ENCODE measurements at regions not wholly inside any gene's neighbourhood (a gene's known extent, or its start where the extent isn't known, plus 50 kb on each side); places are given as distances from the start of the nearest gene placed in this dataset.
"Not testable (repeated sequence)": the region's sequence is repeated elsewhere in the genome, so short reads cannot be mapped to it uniquely, and the experiment has no call there.

DNA sequence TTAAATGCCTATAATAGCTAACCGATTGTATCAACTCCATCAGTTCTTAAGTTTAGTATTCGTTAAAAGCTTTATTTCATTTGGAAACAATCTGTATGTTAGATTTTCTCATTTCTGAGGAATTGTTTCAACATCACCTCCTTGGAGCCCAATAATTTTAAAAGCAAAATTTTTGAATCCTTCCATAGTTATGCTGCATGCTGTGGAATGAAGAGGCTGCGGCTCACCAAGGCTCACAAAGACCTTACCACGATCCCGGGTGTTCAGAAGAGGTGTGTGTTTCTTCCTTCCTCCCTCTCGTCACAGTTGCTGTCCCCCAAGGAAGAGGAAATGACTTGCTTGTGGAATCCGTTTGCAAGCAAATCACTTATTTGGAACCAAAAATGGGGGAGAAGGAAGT, 143.8 kb downstream of the FGF1 start:
- no peak for DNase-seq (ENCODE audit: low read depth)

DNA sequence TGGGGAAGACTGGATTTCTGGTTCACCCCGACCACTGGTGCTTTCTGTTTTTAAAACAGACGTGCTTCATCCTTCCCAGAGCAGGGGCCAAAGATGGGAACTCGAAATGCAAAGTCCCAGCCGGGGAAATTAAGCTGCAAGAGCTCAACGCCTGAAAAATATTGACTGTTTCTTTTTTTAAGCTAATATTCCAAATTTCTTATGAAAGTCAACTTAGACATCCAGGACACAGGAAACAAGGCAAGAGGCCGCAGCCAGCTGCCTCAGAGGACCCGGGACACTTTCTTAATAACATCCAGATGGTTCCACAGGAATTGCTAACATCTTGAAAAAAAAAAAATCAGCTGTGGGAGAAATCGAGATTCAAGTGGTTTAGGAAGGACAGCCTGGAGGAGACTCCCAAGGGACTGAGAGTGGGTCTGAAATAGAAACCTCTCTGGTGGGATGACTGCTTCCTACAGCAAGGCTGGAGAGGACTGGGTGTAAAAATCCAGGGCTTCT, 144.9 kb downstream of the FGF1 start:
- no peak for DNase-seq (ENCODE audit: low read depth)

DNA sequence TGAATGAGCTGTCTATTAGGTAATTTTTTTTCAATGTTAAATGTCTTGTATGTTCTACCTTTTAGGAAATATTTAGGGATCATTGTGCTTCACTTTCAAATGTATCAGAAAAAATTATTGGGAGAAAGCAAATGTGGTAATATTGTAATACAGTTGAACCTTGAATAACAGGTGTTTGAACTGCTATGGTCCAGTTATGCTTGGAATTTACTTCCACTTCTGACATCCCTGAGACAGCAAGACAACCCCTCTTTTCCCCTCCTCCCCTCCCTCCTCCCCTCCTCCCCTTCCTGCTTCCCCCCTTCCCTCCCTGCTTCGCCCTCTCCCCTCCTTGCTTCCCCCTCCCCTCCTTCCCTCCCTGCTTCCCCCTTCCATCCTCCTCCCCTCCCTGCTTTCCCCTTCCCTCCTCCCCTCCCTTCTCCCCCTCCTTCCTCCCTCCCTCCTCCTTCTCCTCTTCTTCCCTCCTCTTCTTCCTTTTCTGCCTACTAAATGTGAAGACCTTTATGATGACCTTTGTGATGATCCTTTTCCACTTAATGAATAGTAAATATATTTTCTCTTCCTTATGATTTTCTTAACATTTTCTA, 146.6 kb downstream of the FGF1 start:
- DNase-seq (ENCODE audit: low read depth) = no peak

DNA sequence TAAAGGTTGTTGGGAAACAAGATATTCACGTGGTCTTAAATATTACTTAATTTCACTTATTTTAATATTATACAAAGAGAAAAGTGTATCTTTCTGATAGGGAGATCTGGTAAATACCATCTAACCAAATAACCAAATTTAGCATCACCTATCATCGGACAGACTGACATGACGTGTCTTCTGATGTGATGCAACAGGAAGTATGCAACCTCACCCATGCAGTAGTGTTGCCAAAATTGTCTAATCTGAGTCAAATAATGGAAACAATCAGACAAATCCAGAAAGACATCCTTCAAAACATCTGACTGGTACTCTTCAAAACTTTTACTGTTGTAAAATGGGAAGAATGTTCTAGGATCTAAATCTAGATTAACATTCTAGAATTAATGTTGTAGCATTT, 148.0 kb downstream of the FGF1 start:
- no peak for DNase-seq (ENCODE audit: low read depth)

DNA sequence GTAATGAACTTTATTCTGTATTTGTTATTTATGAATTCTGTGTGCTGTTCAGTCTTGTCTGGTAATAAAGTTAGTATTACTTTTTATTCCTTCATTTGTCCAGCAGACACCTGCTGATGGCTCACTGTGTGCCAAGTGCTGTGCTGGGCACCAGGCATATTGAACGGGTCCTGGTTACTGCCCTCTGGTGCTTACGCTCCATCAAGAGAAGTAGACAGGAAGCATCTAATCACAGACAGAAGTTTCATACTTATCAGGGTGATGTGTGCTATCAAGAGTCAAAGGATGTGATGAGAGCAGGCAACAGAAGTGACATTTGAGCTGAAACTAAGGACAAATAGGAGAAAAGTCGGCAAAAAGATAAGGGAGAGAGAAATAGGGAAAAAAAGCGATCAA, 153.1 kb downstream of the FGF1 start:
- no peak for DNase-seq (ENCODE audit: low read depth)

DNA sequence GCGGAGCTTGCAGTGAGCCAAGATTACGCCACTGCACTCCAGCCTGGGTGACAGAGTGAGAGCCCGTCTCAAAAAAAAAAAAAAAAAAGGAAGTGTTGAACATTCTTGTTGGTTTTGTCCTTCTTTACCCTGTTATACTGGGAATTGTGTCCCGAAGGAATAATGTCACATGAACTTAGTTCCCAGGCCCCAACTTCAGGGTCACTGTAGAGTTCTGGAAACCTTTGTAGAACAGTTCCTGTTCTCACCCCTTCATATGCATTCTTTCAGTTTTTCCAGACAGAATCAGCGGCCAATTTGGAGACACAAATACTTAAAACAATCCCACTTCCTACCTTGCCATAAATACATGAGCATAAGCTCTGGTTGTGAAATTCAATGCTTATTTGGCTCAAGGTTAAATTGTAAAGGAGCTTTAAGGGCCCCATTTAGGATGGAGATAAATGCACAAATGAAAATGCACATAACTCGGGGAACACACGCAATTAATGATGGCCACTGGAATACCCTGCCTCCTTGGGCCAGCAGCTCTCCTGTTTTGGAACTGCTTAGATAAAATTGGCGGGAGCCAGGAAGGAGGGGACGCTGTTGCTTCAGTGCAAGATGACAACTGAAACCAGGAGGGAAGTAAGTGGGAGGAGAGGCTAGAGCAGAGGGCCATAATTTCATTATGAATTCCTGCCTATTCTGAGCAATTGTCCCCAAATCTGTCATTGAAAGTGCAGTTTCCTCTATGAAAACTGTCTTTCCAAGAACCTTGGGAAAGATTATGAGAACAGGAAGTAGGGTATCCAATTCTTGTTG, 153.7 kb downstream of the FGF1 start:
- no peak for DNase-seq (ENCODE audit: low read depth)

DNA sequence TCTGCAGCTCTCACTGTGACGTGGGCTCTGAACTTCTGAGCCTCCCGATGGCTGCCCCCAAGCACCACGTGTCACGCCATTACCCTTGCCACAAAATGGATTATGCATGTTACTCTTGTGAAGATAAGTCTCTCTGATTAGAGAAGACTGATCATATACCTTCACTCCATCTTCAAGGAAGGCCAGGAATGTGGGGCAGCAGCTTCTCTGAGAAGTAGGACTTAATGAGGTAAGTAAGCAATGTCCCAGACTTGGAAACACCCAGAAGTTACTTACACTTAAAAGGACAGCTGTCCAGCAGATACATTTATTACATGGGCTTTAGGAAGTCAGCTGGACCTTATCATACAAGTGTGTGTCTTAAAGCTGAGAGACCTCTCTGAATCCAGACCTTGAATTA, 155.0 kb downstream of the FGF1 start:
- no peak for DNase-seq (ENCODE audit: low read depth)

DNA sequence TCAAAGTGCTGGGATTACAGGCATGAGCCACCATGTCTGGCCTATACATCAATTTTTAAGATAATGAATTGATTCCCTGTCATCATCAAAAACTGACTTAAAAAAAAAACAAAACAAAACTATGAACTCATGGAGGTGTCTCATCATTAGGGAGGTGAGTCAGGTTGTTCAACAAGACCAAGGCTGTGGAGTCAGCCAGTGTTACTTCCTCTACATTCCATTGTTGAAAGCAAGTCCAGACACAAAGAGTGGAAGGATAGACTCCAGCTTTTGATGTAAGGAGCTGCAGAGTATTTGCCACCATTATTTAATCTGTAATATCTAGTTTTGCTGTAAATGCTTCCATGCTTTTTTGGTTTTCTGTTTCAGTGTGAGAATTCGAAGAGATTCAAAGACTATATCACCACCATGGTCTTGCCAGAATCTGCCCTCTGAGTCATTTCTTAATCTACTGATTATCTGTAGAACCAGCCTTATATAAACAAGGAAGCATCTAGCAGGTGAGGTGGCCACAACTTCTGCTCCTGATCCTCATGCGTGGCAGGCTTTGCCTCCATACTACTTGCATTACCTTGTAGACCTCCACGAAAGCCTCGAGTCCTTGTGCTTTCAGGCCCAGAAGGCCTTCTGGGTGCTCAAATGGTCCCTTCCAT, 156.1 kb downstream of the FGF1 start:
- DNase-seq (ENCODE audit: low read depth) = no peak

DNA sequence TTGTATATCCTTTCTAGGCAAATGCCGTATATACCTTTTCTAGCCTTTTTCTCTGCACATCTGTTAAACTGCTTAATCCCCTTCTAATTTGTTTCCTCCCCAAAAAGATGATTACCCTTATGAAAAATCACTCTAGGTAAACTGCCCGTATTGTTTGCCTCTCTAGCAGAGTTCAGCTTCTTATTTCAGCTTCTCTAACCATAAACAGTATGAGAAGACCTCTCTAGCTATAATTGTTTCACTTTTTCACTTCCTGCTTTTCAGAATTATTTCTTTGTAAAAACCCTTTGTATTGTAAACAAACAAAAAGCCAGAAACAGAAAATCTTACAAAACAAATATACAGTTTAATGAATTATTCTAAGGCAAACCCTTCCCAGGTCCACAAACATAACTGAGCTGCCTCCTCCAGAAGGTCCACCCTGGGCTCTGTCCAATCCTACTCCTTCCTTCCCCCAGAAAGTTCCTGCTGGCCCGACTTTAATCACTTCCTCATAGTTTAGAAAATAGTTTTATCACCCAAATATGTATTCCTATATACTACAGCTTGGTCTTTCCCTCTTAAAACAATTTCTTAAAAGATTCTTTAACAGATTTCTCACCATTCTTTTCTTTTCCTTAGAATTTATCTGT, 158.1 kb downstream of the FGF1 start:
- no peak for DNase-seq (ENCODE audit: low read depth)

DNA sequence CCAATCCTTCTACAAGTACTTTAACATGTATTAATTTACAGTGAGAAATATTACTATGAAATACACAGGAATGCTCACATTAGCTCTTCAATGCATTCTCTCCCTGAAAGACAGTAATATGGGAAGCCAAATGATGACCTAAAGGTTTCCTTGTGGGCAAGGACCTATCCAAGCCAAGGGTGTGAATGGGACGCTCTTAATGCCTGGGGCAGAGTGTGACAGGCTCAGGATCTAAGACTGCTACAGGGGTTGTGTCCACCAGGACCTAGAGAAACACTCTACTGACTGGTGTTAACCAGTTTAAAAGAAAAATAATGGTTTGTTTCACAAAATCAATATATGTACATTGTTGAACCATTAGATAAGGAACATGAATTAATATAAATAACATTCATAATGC, 158.7 kb downstream of the FGF1 start:
- DNase-seq (ENCODE audit: low read depth) = no peak

DNA sequence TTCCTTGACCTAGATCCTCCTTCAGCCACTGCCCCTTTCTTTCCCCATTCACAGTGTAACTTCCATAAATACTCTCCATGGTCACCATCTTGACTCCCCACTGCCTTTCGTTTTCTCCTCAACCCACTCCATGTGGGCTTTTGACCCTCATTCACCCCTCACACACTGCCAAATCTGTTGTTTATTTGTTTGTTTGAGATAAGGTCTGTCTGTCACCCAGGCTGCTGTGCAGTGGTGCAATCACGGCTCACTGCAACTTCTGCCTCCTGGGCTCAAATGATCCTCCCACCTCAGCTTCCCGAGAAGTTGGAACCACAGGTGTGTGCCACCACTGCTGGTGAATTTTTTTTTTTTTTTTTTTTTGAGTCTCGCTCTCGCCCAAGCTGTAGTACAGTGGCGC, 162.9 kb downstream of the FGF1 start:
- no peak for DNase-seq (ENCODE audit: low read depth)

DNA sequence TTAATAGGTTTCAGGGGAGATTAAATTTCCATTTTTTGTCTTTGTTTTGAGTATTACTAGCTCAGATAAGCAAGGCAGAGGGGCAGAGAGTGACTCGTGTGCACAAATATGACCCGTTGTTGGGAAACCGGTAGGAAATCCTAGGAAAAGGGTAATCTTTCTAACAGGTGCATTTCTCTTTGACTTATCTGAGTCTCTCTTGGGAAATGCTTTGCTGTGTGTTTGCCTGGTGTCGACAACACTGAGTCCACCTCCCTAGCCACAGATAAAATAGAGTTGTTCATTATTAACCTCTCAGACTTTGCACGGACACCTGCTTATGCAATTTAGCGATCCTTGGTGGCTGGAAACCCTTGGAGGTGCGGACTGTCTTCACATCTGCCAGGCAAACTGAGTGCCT, 164.2 kb downstream of the FGF1 start:
- no peak for DNase-seq (ENCODE audit: low read depth)

DNA sequence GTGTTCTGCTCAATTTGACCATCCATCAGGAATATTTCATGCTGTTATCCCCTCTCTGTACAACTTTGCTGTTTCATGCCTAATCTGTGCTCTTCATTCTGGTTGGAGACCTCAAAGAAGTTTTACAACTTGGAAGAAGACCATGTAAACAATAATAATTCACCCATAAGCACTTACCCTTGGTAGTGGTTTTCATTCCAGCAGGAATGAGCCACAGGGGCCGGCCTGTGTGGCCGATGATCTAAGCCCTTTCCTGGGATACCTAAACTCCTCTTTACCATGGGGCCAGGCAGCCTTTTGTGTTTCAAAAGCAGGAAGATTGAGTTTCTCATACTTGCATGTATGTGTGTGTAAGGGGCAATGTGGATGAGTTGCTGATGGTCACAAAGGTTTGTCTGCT, 165.0 kb downstream of the FGF1 start:
- no peak for DNase-seq (ENCODE audit: low read depth)

DNA sequence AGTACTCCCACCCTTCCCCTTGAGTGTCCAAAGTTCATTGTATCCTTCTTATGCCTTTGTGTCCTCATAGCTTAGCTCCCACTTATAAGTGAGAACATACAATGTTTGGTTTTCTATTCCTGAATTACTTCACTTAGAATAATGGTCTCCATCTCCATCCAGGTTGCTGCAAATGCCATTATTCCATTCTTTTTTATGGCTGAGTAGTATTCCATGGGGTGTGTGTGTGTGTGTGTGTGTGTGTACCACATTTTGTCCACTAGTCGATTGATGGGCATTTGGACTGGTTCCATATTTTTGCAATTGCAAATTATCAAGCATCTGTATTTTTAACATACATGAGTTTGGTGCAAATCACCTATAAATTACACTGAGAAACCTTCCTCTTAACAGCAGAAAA, 166.0 kb downstream of the FGF1 start:
- DNase-seq (ENCODE audit: low read depth) = not testable (repeated sequence)

DNA sequence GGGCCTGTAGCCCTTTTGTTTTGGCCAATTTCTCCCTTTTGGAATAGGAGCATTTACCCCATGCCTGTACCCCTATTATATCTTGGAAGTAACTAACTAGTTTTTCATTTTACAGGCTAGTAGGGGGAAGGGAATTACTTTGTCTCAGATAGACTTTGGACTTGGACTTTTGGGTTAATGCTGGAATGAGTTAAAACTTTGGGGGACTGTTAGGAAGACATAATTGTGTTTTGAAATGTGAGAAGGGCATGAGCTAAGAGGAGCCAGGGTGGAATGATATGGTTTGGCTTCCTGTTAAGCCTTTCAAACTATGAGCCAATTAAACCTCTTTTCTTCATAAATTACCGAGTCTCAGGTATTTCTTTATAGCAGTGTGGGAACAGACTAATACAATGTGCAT, 168.1 kb downstream of the FGF1 start:
- no peak for DNase-seq (ENCODE audit: low read depth)

DNA sequence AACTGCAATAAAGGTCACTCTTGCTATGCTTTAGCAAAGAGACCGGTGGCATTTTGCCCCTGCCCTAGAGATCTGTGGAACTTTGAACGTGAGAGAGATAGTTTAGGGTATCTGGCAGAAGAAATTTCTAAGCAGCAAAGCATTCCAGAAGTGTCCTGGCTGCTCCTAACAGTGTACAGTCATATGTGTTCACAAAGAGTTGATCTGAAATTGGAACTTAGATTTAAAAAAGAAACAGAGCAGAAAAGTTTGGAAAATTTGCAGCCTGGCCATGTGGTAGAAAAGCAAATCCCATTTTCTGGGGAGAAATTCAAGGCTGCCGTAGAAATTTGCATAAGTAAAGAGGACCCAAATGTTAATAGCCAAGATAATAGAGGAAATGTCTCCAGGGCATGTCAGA, 169.2 kb downstream of the FGF1 start:
- DNase-seq (ENCODE audit: low read depth) = no peak

DNA sequence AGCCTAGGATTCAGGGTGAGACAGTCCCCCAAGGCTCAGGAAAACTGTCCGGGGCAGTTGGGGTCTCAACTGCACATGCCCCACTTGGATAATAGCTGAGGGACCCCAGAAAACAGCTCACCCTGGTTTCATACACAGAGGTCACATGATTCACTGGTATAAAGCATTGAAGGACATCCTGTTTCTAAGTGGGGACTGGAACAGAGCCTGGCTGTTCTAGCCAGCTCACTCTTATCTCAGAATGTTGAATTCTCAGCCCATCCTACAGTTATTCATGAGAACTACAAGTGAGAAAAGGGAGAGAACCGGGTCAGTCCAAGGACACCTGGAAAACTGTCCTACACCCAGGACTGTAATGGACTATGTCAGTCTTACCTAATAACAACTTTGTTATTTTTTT, 170.9 kb downstream of the FGF1 start:
- no peak for DNase-seq (ENCODE audit: low read depth)

DNA sequence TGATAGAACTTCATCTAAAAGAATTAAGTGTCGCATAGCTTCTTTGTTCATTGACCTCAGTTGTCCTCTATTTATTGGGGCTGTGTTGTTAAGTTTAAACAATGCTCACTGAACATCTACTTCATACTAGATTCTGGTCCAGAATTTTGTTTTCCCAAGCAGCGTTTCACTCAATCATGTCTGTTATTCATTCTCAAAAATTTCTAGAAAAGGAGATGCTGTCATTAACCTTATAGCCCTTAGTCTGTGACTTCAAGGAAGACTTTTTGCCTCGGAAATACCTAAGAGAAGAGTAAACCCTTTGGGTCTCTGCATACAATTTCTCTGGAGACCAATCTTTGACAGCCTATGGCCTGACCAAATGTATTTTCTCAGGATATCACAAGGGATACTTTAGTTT, 171.7 kb downstream of the FGF1 start:
- no peak for DNase-seq (ENCODE audit: low read depth)

DNA sequence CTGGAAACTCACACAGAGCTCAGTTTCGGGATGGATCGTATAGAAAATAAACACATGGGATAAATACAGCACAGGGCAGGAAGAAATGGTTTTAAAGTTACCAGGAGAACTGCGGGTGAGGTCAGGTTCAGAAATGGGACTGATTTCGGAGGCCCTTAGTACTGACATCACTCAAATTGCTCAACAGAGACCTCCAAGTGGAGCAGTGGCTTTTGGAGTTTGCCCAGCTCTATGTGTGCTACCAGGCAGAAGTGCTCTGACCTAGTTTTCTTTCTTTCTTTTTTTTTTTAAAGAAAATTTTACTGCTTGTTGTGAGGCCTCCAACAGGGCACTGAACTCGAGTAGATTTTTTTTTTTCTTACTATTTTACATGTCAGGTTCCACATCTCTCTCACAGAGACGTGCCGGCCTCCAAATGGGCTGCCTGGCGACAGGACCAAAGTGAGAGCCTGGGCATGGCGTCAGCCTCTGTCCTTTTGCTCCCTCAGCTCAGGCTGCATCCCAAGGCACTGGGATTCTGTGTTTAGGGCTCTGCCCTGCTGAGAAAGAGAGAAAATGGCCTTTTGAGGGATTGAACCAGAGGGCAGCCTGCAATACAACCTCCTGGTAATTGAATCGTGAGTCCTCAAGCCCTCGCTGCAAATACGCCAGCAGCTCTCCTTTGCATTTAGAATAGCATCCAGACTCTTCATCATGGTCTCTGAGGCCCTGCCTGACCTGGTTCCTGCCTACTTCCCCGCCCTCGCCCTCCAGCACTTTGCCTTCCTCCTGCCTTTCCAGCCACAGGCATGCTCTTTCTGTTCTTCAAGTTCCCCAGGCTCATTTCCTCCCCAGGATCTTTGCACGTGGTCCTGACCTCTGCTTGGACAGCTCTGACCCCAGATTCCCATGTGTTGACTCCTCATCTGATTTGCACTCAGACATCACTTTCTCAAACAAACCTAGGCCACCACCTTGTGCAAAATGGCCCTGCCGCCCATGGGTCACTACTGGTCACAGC, 173.5 kb downstream of the FGF1 start:
- no peak for DNase-seq (ENCODE audit: low read depth)

DNA sequence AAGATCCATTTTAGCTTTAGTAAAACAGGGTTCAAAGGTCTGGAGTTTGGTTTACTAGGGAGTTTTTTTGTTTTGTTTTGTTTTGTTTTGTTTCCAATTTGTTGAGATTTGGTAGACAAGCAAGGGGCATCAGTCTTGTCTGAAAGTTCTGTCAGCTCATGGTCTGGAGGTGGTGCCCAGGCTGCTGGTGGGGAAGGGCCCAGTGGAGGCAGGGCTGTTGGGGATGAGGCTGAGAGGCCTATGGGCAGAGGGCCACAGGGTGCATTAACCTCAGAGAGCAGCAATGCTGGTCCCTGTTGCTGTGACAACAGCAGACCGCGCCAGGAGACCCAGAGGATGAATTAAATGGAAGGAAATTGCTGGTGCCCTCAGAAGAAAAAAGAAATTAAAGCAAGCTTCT, 174.5 kb downstream of the FGF1 start:
- DNase-seq (ENCODE audit: low read depth) = no peak

DNA sequence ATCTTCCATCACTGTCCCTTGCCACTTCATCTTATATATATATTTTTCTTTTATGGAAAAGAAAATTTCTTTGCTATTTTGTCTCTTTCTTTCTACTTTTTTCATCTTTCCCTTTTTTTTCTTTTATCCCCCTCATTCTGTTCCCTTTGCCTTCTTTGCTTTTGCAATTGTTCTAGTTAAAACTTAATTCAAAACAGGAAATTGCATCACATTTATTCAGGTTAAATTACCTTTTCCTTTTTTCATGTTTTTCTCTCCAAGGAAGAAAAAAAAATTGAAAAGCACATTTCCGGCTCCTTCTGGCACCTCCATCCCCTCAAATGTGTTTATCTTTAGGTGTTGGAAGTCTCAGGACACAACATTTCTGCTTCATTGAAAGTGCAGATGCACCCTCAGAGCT, 176.9 kb downstream of the FGF1 start:
- no peak for DNase-seq (ENCODE audit: low read depth)

DNA sequence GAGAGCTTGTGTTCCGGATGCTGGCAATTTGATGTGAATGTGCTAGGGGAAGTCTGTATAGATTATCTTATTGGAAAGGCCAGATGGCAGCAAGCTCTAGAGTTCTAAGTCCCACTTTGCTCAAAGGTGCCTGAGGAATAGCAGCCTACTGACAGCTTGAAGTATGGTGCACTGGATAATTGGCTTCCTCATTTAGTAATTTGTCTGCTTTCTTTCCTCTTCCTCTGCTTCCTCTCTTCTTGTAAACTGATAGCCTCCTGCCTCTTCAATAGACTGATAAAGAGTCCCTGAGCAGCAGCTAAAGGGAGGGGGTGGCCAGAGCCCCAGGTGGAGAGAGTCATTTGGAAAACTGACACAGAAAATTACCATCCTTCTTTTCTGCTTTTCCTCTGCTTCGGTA, 177.3 kb downstream of the FGF1 start:
- no peak for DNase-seq (ENCODE audit: low read depth)

All from T follicular helper cell (primary cell).